T-helper 2 cell treated with Interferon-gamma antibody and Interleukin-4, amounts not matched to agents 5 μg/mL and 100 μg/mL, for 36 hours (primary cell): ENCODE measurements at regions not wholly inside any gene's neighbourhood (a gene's known extent, or its start where the extent isn't known, plus 50 kb on each side); places are given as distances from the start of the nearest gene placed in this dataset.

Experiments used
- DNase-seq: peaks from one replicate; pipeline ENCODE4 v3.0.0; 2021; ENCODE audit warnings: low spot score
- H3K27ac Mint-ChIP-seq: one replicate; pipeline ENCODE4 v1.8.0; 2021; ENCODE audit warnings: mild to moderate bottlenecking, mixed read lengths
- H3K27me3 Mint-ChIP-seq: one replicate; pipeline ENCODE4 v1.8.0; 2021; ENCODE audit warnings: low read depth, mixed read lengths
- H3K36me3 Mint-ChIP-seq: one replicate; pipeline ENCODE4 v1.8.0; 2021; ENCODE audit warnings: low read depth, mixed read lengths
- H3K4me1 Mint-ChIP-seq: one replicate; pipeline ENCODE4 v1.8.0; 2021; ENCODE audit warnings: low read depth, mixed read lengths
- H3K4me3 Mint-ChIP-seq: one replicate; pipeline ENCODE4 v1.8.0; 2022; ENCODE audit warnings: mild to moderate bottlenecking, moderate library complexity, mixed read lengths
- H3K9me3 Mint-ChIP-seq: one replicate; pipeline ENCODE4 v1.8.0; 2021; ENCODE audit warnings: mixed read lengths

- DNase-seq = no peak
- no peaks in the 10 kb centered on the region for H3K36me3 Mint-ChIP-seq
- peaks cover 4% of the 10 kb centered on the region for H3K4me1 Mint-ChIP-seq
- no peak overlapping the region for H3K27ac Mint-ChIP-seq
- no peaks in the 10 kb centered on the region for H3K9me3 Mint-ChIP-seq
- H3K27me3 Mint-ChIP-seq = peaks cover 19% of the 10 kb centered on the region
- no peak overlapping the region for H3K4me3 Mint-ChIP-seq
These were observed 50.4 kb upstream of the CIBAR2 start for GRCh38 chr16:85162478-85163277.

- Mint-ChIP-seq H3K9me3 (no peaks in the 10 kb centered on the region), H3K27ac (no peak overlapping the region), H3K27me3 (peaks cover 22% of the 10 kb centered on the region), H3K4me3 (no peak overlapping the region), H3K4me1 (no peaks in the 10 kb centered on the region), H3K36me3 (no peaks in the 10 kb centered on the region)
- DNase-seq = no peak
These were observed 51.2 kb upstream of the CIBAR2 start for GRCh38 chr16:85163278-85164112.

- no peaks in the 10 kb centered on the region for H3K4me1 Mint-ChIP-seq
These were observed 52.2 kb upstream of the CIBAR2 start for GRCh38 chr16:85164431-85164830.

GRCh38 chr16:85164838-85165516, 52.7 kb upstream of the CIBAR2 start:
- no peaks in the 10 kb centered on the region for H3K9me3 Mint-ChIP-seq
- no peaks in the 10 kb centered on the region for H3K4me1 Mint-ChIP-seq
- H3K4me3 Mint-ChIP-seq = no peak overlapping the region
- no peaks in the 10 kb centered on the region for H3K36me3 Mint-ChIP-seq
- no peak overlapping the region for H3K27ac Mint-ChIP-seq
- DNase-seq = no peak
- peaks cover 26% of the 10 kb centered on the region for H3K27me3 Mint-ChIP-seq

More at GRCh38 chr16:85164431-85164830, 52.2 kb upstream of the CIBAR2 start:
- Mint-ChIP-seq H3K27ac (no peak overlapping the region), H3K27me3 (peaks cover 26% of the 10 kb centered on the region), H3K9me3 (no peaks in the 10 kb centered on the region), H3K36me3 (no peaks in the 10 kb centered on the region), H3K4me3 (no peak overlapping the region)
- no peak for DNase-seq

DNA sequence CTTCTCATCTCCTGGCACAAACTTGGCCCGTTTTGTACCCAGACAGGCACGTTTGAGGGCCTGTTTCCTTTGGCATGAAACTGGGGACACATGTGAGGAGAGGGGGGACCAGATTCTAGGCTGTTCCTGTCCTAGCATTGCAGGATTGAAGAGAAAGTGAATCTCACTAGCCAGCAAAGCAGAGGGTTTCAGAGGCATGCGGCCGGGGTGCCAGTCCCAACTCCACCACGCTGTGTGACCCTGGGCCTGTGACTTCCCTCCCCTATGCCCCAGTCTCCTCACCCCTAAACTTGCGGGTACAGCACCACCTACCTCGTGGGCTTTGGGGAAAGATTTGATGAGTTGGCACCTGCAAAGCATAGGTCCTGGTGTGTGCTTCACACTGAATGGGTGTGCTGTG, 53.5 kb upstream of the CIBAR2 start:
- no peak overlapping the region for H3K4me3 Mint-ChIP-seq
- no peaks in the 10 kb centered on the region for H3K9me3 Mint-ChIP-seq
- no peaks in the 10 kb centered on the region for H3K4me1 Mint-ChIP-seq
- H3K36me3 Mint-ChIP-seq = no peaks in the 10 kb centered on the region
- no peak overlapping the region for H3K27ac Mint-ChIP-seq
- H3K27me3 Mint-ChIP-seq = peaks cover 31% of the 10 kb centered on the region
- DNase-seq = no peak

DNA sequence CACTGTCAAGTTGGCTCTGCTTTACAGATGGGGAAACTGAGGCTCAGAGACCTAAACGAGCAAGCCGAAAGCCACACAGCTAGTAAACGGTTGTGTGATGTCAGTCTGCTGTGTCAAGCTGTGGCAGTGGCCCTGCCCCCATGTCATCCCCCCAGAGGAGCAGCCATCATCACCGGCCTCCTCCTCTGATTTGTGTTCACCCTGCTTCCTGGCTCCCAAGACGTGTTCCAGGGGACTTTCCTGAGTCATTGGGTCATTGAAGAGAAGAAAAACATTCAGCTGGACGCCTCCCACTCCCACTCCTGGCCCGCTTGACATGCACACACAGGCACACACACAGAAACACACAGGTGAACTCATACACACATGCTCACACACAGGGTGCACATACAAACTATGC, 54.0 kb upstream of the CIBAR2 start:
- Mint-ChIP-seq H3K9me3 (no peaks in the 10 kb centered on the region), H3K36me3 (no peaks in the 10 kb centered on the region), H3K4me1 (no peaks in the 10 kb centered on the region), H3K27me3 (peaks cover 33% of the 10 kb centered on the region), H3K4me3 (no peak overlapping the region), H3K27ac (no peak overlapping the region)
- DNase-seq = no peak

DNA sequence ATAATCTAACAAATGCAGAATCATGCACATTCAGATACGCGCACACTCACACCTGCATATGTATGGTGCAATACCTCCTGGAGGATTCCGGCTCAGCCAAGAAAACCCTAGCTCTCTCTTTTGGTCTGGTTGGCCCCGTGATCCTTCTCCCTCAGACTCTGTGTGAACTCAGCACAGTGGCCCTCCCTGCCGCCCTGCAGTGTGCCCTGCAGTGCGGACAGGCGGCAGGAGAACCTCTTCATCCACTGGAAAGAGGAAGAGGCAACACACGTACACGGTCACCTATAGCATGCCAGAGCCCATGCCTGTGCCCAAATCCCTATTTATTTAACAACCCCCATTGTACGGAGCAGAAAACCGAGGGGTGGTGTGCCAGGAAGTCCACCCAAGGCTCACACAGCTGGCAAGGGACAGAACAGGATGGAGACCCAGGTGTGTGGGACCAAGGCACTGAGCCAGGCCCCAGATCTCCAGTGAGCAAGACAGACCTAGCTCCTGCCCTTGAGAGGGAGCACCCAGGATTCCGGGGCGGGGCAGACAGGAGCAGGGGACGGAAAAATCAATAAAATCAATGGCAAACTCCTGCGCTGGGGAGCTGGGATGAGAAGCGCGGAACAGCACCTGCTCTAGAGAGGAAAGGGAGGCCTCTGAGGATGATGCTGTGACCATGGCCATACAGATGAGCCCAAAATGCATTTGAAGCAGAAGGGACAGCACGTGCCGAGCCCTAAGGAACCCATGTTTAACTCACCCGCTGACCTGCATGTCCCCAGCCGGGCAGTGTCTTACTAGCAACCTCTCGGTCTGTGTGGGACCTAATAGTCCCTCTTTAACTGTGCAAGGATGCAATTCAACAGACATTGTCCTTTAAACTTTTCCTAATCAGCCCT, 54.7 kb upstream of the CIBAR2 start:
- Mint-ChIP-seq H3K4me3 (no peak overlapping the region), H3K27me3 (peaks cover 40% of the 10 kb centered on the region), H3K4me1 (no peaks in the 10 kb centered on the region), H3K27ac (no peak overlapping the region), H3K9me3 (no peaks in the 10 kb centered on the region), H3K36me3 (no peaks in the 10 kb centered on the region)
- DNase-seq = no peak

DNA sequence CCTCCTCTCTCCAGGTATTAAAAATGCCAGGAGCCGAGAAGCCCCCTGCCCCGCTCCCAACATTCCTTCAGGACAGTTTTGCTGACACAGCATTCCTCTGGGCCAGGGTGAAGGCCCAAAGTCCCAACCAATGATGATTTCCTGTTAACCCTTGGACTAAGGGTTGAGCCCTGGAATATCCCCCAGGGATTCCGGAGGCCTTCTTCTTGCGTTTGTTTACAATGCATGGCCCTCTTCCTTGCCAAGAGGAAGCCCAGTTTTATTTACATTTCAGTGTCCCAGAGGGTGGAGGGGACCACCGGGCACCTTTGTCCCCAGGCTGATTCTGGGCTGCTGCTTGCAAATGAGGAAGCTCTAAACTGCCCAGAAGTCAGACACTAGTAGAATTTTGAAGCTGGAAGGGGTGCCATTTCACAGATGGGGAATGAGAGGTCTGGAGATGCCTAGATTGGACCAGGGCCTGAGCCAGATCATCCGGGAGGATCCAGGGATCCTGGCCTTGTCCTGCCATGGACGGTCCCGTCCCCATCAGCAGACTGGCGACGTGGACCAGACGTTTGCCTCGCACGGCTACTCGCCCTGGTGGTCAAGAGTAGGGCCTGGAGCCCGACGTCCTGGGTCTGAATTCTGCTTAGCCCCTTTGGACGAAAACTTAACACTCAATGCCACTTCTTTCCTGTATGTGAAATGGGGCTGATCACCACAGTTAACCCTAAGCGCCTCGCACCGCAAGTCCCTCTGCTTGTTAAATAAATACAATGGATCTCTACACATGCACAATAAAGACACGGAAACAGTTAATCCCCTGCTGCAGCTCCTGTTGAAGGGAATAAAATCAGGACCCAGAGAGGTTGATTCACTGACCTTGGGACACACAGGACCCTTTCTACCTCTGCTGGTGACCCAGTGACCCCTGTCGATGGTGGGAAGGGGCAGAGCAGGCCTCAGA, 55.6 kb upstream of the CIBAR2 start:
- H3K4me1 Mint-ChIP-seq = no peaks in the 10 kb centered on the region
- DNase-seq = no peak
- peaks cover 49% of the 10 kb centered on the region for H3K27me3 Mint-ChIP-seq
- no peaks in the 10 kb centered on the region for H3K9me3 Mint-ChIP-seq
- H3K4me3 Mint-ChIP-seq = no peak overlapping the region
- no peaks in the 10 kb centered on the region for H3K36me3 Mint-ChIP-seq
- no peak overlapping the region for H3K27ac Mint-ChIP-seq

DNA sequence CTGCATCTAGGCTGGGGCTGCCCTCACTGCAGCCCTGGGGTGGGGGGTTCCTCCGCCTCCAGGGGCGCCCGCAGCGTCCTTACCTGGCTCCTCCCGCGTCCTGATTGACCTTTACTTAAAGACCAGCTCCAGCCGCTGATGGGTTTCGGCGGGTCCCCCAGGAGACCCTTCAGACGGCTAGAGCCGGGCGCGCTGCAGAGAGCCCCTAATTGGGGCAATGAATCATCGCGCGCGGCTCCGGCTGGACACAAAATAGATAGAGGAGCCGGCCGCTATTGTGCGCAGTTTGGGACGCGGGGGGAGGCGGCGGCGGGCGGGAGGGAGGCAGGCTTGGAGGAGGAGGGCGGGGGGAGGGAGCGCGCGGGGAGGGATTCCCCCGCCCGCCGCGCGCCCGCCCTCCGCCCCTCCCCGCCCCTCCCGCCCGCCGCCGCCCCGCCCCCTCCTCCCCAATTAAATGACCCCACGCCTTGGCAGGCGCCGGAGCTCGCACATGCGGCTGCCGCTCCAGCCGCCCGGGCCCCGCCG, 56.5 kb upstream of the CIBAR2 start:
- no peaks in the 10 kb centered on the region for H3K4me1 Mint-ChIP-seq
- no peak overlapping the region for H3K27ac Mint-ChIP-seq
- peak overlapping the region; percentile 48 for H3K4me3 Mint-ChIP-seq
- no peaks in the 10 kb centered on the region for H3K9me3 Mint-ChIP-seq
- no peak for DNase-seq
- no peaks in the 10 kb centered on the region for H3K36me3 Mint-ChIP-seq
- peaks cover 58% of the 10 kb centered on the region for H3K27me3 Mint-ChIP-seq

GRCh38 chr16:85169333-85170065, 57.2 kb upstream of the CIBAR2 start:
- Mint-ChIP-seq H3K27me3 (peaks cover 63% of the 10 kb centered on the region), H3K27ac (no peak overlapping the region), H3K36me3 (no peaks in the 10 kb centered on the region), H3K4me1 (no peaks in the 10 kb centered on the region), H3K9me3 (no peaks in the 10 kb centered on the region), H3K4me3 (no peak overlapping the region)
- DNase-seq = no peak

- peaks cover 62% of the 10 kb centered on the region for H3K27me3 Mint-ChIP-seq
- no peaks in the 10 kb centered on the region for H3K36me3 Mint-ChIP-seq
- H3K4me3 Mint-ChIP-seq = no peak overlapping the region
- H3K27ac Mint-ChIP-seq = no peak overlapping the region
- DNase-seq = no peak
- H3K4me1 Mint-ChIP-seq = no peaks in the 10 kb centered on the region
- no peaks in the 10 kb centered on the region for H3K9me3 Mint-ChIP-seq
These were observed 57.8 kb upstream of the CIBAR2 start for GRCh38 chr16:85170066-85170491.

GRCh38 chr16:85170590-85171003, 58.3 kb upstream of the CIBAR2 start:
- no peak for DNase-seq
- Mint-ChIP-seq H3K4me3 (peak overlapping the region; percentile 55), H3K27me3 (peaks cover 62% of the 10 kb centered on the region), H3K4me1 (no peaks in the 10 kb centered on the region), H3K36me3 (no peaks in the 10 kb centered on the region), H3K27ac (no peak overlapping the region), H3K9me3 (no peaks in the 10 kb centered on the region)
